ENCODE measurements at regions not wholly inside any gene's neighbourhood (a gene's known extent, or its start where the extent isn't known, plus 50 kb on each side); places are given as distances from the start of the nearest gene placed in this dataset.
A peak's percentile ranks its signal among the peaks of the same experiment; 100 is the strongest.

- no peaks in the 10 kb centered on the region for H3K36me3 ChIP-seq (ENCODE audit: control insufficient read depth, insufficient read depth, low read length)
- H3K27me3 ChIP-seq (ENCODE audit: control insufficient read depth, insufficient read depth, low read length) = no peaks in the 10 kb centered on the region
- Mint-ChIP-seq H3K4me3 (no peak overlapping the region), H3K9me3 (peaks cover 0 to 2% (median 0%) of the 10 kb centered on the region in 7 donors), H3K36me3 (no peaks in the 10 kb centered on the region), H3K27ac (no peak overlapping the region), H3K27me3 (no peaks in the 10 kb centered on the region), H3K4me1 (no peaks in the 10 kb centered on the region)
- H3K9me3 ChIP-seq (ENCODE audit: control insufficient read depth in 2 of 2, low read length in 2 of 2) = no peaks in the 10 kb centered on the region
- H3K4me3 ChIP-seq (ENCODE audit: low read depth, low read length) = no peak overlapping the region
- no peak overlapping the region for H3K27ac ChIP-seq (ENCODE audit: insufficient read depth, low read length, poor library complexity, severe bottlenecking)
- ATAC-seq (ENCODE audit: low read depth in 2 of 2) (no peak), DNase-seq (no peak)
- no peaks in the 10 kb centered on the region for H3K4me1 ChIP-seq (ENCODE audit: control insufficient read depth, insufficient read depth, low read length, poor library complexity, severe bottlenecking)
These were observed 196.5 kb downstream of the MEX3B start for GRCh38 chr15:81849289-81849688.

- Mint-ChIP-seq H3K4me3 (no peak overlapping the region), H3K27ac (no peak overlapping the region), H3K36me3 (no peaks in the 10 kb centered on the region), H3K4me1 (no peaks in the 10 kb centered on the region), H3K9me3 (peaks cover 0 to 2% (median 0%) of the 10 kb centered on the region in 7 donors), H3K27me3 (no peaks in the 10 kb centered on the region)
- H3K27me3 ChIP-seq (ENCODE audit: control insufficient read depth, insufficient read depth, low read length) = no peaks in the 10 kb centered on the region
- DNase-seq = no peak
- H3K9me3 ChIP-seq (ENCODE audit: control insufficient read depth in 2 of 2, low read length in 2 of 2) = no peaks in the 10 kb centered on the region
- H3K27ac ChIP-seq (ENCODE audit: insufficient read depth, low read length, poor library complexity, severe bottlenecking) = no peak overlapping the region
- no peak for ATAC-seq (ENCODE audit: low read depth in 2 of 2)
- H3K4me1 ChIP-seq (ENCODE audit: control insufficient read depth, insufficient read depth, low read length, poor library complexity, severe bottlenecking) = no peaks in the 10 kb centered on the region
- H3K4me3 ChIP-seq (ENCODE audit: low read depth, low read length) = no peak overlapping the region
- no peaks in the 10 kb centered on the region for H3K36me3 ChIP-seq (ENCODE audit: control insufficient read depth, insufficient read depth, low read length)
These were observed 197.1 kb downstream of the MEX3B start for GRCh38 chr15:81848701-81849100.

- Mint-ChIP-seq H3K9me3 (peaks cover 0 to 2% (median 0%) of the 10 kb centered on the region in 7 donors), H3K4me3 (no peak overlapping the region), H3K36me3 (no peaks in the 10 kb centered on the region), H3K4me1 (no peaks in the 10 kb centered on the region), H3K27me3 (peaks cover 4% of the 10 kb centered on the region), H3K27ac (no peak overlapping the region)
- Histone ChIP-seq H3K27ac (ENCODE audit: insufficient read depth, low read length, poor library complexity, severe bottlenecking) (no peak overlapping the region), H3K9me3 (ENCODE audit: control insufficient read depth in 2 of 2, low read length in 2 of 2) (no peaks in the 10 kb centered on the region), H3K4me3 (ENCODE audit: low read depth, low read length) (no peak overlapping the region), H3K4me1 (ENCODE audit: control insufficient read depth, insufficient read depth, low read length, poor library complexity, severe bottlenecking) (no peaks in the 10 kb centered on the region), H3K27me3 (ENCODE audit: control insufficient read depth, insufficient read depth, low read length) (no peaks in the 10 kb centered on the region), H3K36me3 (ENCODE audit: control insufficient read depth, insufficient read depth, low read length) (no peaks in the 10 kb centered on the region)
- ATAC-seq (ENCODE audit: low read depth in 2 of 2) = no peak
- no peak for DNase-seq
These were observed 201.9 kb downstream of the MEX3B start for GRCh38 chr15:81843757-81844407.

GRCh38 chr15:81843226-81843625 is 202.6 kb downstream of the MEX3B start:
- H3K36me3 ChIP-seq (ENCODE audit: control insufficient read depth, insufficient read depth, low read length) = no peaks in the 10 kb centered on the region
- no peaks in the 10 kb centered on the region for H3K9me3 ChIP-seq (ENCODE audit: control insufficient read depth in 2 of 2, low read length in 2 of 2)
- Mint-ChIP-seq H3K9me3 (peaks cover 0 to 2% (median 0%) of the 10 kb centered on the region in 7 donors), H3K27ac (no peak overlapping the region), H3K4me1 (no peaks in the 10 kb centered on the region), H3K27me3 (peaks cover 4% of the 10 kb centered on the region), H3K36me3 (no peaks in the 10 kb centered on the region), H3K4me3 (no peak overlapping the region)
- no peaks in the 10 kb centered on the region for H3K4me1 ChIP-seq (ENCODE audit: control insufficient read depth, insufficient read depth, low read length, poor library complexity, severe bottlenecking)
- H3K4me3 ChIP-seq (ENCODE audit: low read depth, low read length) = no peak overlapping the region
- H3K27ac ChIP-seq (ENCODE audit: insufficient read depth, low read length, poor library complexity, severe bottlenecking) = no peak overlapping the region
- DNase-seq (no peak), ATAC-seq (ENCODE audit: low read depth in 2 of 2) (no peak)
- H3K27me3 ChIP-seq (ENCODE audit: control insufficient read depth, insufficient read depth, low read length) = no peaks in the 10 kb centered on the region

- Histone ChIP-seq H3K27ac (ENCODE audit: insufficient read depth, low read length, poor library complexity, severe bottlenecking) (no peak overlapping the region), H3K4me1 (ENCODE audit: control insufficient read depth, insufficient read depth, low read length, poor library complexity, severe bottlenecking) (no peaks in the 10 kb centered on the region), H3K4me3 (ENCODE audit: low read depth, low read length) (no peak overlapping the region), H3K27me3 (ENCODE audit: control insufficient read depth, insufficient read depth, low read length) (no peaks in the 10 kb centered on the region), H3K9me3 (ENCODE audit: control insufficient read depth in 2 of 2, low read length in 2 of 2) (no peaks in the 10 kb centered on the region), H3K36me3 (ENCODE audit: control insufficient read depth, insufficient read depth, low read length) (no peaks in the 10 kb centered on the region)
- H3K4me1 Mint-ChIP-seq = no peaks in the 10 kb centered on the region
- no peak for DNase-seq
- no peaks in the 10 kb centered on the region for H3K36me3 Mint-ChIP-seq
- ATAC-seq (ENCODE audit: low read depth in 2 of 2) = no peak
- no peak overlapping the region for H3K4me3 Mint-ChIP-seq
- peaks cover 4% of the 10 kb centered on the region for H3K27me3 Mint-ChIP-seq
- H3K27ac Mint-ChIP-seq = no peak overlapping the region
- H3K9me3 Mint-ChIP-seq = peaks cover 0 to 2% (median 0%) of the 10 kb centered on the region in 7 donors
These were observed 206.4 kb downstream of the MEX3B start for GRCh38 chr15:81839387-81839786.

GRCh38 chr15:81835731-81836130 is 210.1 kb downstream of the MEX3B start:
- H3K4me1 Mint-ChIP-seq = no peaks in the 10 kb centered on the region
- H3K27me3 Mint-ChIP-seq = no peaks in the 10 kb centered on the region
- H3K4me1 ChIP-seq (ENCODE audit: control insufficient read depth, insufficient read depth, low read length, poor library complexity, severe bottlenecking) = no peaks in the 10 kb centered on the region
- no peak overlapping the region for H3K4me3 ChIP-seq (ENCODE audit: low read depth, low read length)
- no peaks in the 10 kb centered on the region for H3K36me3 ChIP-seq (ENCODE audit: control insufficient read depth, insufficient read depth, low read length)
- H3K27me3 ChIP-seq (ENCODE audit: control insufficient read depth, insufficient read depth, low read length) = no peaks in the 10 kb centered on the region
- H3K27ac Mint-ChIP-seq = peak overlapping the region in 1 of 3 donors; percentile 18
- H3K9me3 ChIP-seq (ENCODE audit: control insufficient read depth in 2 of 2, low read length in 2 of 2) = no peaks in the 10 kb centered on the region
- ATAC-seq (ENCODE audit: low read depth in 2 of 2) (no peak), DNase-seq (no peak)
- H3K36me3 Mint-ChIP-seq = no peaks in the 10 kb centered on the region
- no peak overlapping the region for H3K4me3 Mint-ChIP-seq
- peaks cover 0 to 4% (median 0%) of the 10 kb centered on the region in 7 donors for H3K9me3 Mint-ChIP-seq
- no peak overlapping the region for H3K27ac ChIP-seq (ENCODE audit: insufficient read depth, low read length, poor library complexity, severe bottlenecking)

- H3K27me3 Mint-ChIP-seq = no peaks in the 10 kb centered on the region
- no peaks in the 10 kb centered on the region for H3K36me3 ChIP-seq (ENCODE audit: control insufficient read depth, insufficient read depth, low read length)
- no peaks in the 10 kb centered on the region for H3K27me3 ChIP-seq (ENCODE audit: control insufficient read depth, insufficient read depth, low read length)
- H3K4me3 ChIP-seq (ENCODE audit: low read depth, low read length) = no peak overlapping the region
- no peaks in the 10 kb centered on the region for H3K4me1 ChIP-seq (ENCODE audit: control insufficient read depth, insufficient read depth, low read length, poor library complexity, severe bottlenecking)
- H3K36me3 Mint-ChIP-seq = no peaks in the 10 kb centered on the region
- H3K27ac Mint-ChIP-seq = no peak overlapping the region
- H3K4me1 Mint-ChIP-seq = no peaks in the 10 kb centered on the region
- no peak for ATAC-seq (ENCODE audit: low read depth in 2 of 2)
- H3K4me3 Mint-ChIP-seq = no peak overlapping the region
- no peak overlapping the region for H3K27ac ChIP-seq (ENCODE audit: insufficient read depth, low read length, poor library complexity, severe bottlenecking)
- peaks cover 0 to 4% (median 0%) of the 10 kb centered on the region in 7 donors for H3K9me3 Mint-ChIP-seq
- no peaks in the 10 kb centered on the region for H3K9me3 ChIP-seq (ENCODE audit: control insufficient read depth in 2 of 2, low read length in 2 of 2)
- DNase-seq = no peak
These were observed 215.3 kb downstream of the MEX3B start for GRCh38 chr15:81830520-81830919.

GRCh38 chr15:81829918-81830317 is 215.9 kb downstream of the MEX3B start:
- Histone ChIP-seq H3K27me3 (ENCODE audit: control insufficient read depth, insufficient read depth, low read length) (no peaks in the 10 kb centered on the region), H3K4me1 (ENCODE audit: control insufficient read depth, insufficient read depth, low read length, poor library complexity, severe bottlenecking) (no peaks in the 10 kb centered on the region), H3K4me3 (ENCODE audit: low read depth, low read length) (no peak overlapping the region), H3K36me3 (ENCODE audit: control insufficient read depth, insufficient read depth, low read length) (no peaks in the 10 kb centered on the region), H3K27ac (ENCODE audit: insufficient read depth, low read length, poor library complexity, severe bottlenecking) (no peak overlapping the region), H3K9me3 (ENCODE audit: control insufficient read depth in 2 of 2, low read length in 2 of 2) (no peaks in the 10 kb centered on the region)
- ATAC-seq (ENCODE audit: low read depth in 2 of 2) = no peak
- Mint-ChIP-seq H3K4me1 (no peaks in the 10 kb centered on the region), H3K9me3 (peaks cover 0 to 4% (median 0%) of the 10 kb centered on the region in 7 donors), H3K36me3 (no peaks in the 10 kb centered on the region), H3K27ac (no peak overlapping the region), H3K4me3 (no peak overlapping the region), H3K27me3 (no peaks in the 10 kb centered on the region)
- DNase-seq = no peak
